Right hindlimb (tissue), 1 donor: ENCODE measurements at regions not wholly inside any gene's neighbourhood (a gene's known extent, or its start where the extent isn't known, plus 50 kb on each side); places are given as distances from the start of the nearest gene placed in this dataset.

ENCODE experiments used
- DNase-seq: peaks from one replicate; pipeline ENCODE4 v3.0.0-alpha.2; 2018

GRCh38 chr4:181420950-181421349, 822.3 kb upstream of the TENM3 start:
- DNase-seq = no peak

GRCh38 chr4:181424362-181425016, 818.7 kb upstream of the TENM3 start:
- no peak for DNase-seq

DNA sequence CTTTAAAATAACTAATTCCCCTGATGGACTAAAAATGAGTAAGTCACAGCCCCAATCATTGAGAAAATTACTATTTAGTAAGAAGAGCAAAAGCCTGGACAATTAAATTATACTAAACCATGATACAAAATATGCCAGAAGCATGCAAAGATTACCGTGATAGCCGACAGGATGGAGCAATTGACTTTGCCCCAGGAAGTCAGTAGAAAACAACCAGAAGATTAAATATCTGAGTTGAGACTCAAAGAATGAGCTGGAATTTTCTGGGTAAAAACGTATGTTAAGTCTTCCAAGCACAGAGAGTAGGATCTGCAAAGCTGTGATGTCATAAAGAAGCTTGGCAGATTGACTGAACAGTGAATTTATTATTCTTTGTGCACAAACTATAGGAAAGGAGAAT, 816.1 kb upstream of the TENM3 start:
- no peak for DNase-seq

DNA sequence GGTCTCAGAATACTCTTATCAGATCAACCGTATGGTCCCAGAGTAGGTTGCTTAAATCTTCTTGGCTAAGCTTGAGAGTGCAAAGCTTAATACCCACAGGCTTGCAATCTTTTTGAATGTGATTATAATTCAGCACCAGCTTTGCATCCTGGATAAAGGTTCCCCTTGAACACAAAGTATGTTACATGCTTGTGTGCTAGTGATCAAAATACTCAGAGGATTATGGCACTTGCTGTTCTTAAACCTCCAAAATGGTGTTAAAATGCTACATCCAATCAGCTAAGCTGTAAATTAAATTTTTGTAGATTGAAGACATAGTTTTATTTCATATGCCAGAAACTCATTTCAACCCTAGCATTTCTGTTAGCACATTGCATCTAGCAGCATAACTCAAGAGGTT, 812.2 kb upstream of the TENM3 start:
- DNase-seq = no peak

- no peak for DNase-seq
Measured at GRCh38 chr4:181431661-181432060, 811.5 kb upstream of the TENM3 start.

DNA sequence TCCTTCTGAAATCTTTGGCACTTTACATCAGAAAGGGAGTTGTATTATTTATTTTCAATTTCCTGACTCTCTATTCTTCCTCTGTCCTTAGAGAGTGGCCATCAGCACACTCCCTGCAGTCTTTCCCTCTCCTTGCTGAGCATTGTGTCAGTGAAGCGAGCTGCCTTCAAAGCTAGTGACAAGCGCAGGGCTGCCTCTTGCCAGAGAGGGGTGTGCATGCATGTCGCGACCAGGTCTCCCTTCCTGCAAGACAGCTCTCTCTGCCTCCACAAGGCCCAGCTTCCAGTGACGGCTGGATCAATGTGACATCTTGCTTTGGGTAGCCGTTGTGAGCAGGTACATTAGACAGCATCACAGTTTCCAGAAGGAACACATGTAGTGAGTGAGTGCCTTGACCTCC, 810.9 kb upstream of the TENM3 start:
- DNase-seq = no peak

- DNase-seq = no peak
Measured at GRCh38 chr4:181437895-181438294, 805.3 kb upstream of the TENM3 start.

DNA sequence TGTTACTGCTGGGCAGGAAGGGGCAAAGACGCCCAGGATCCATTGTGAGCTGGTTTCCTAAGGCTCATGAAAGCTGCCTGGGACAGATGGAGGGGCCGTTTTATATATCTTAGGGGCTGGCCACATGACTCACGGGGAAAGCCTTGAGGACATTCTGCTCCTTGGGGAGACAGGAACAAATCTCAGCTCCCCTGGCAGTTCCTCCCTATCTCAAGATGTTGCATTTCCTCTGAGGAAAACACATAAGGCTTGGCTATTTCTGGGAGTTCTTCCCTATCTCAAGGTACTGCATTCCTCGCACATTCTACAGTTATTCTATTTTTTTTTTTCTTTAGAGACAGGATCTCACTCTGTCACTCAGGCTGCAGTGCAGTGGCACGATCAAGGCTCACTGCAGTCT, 804.6 kb upstream of the TENM3 start:
- no peak for DNase-seq

DNA sequence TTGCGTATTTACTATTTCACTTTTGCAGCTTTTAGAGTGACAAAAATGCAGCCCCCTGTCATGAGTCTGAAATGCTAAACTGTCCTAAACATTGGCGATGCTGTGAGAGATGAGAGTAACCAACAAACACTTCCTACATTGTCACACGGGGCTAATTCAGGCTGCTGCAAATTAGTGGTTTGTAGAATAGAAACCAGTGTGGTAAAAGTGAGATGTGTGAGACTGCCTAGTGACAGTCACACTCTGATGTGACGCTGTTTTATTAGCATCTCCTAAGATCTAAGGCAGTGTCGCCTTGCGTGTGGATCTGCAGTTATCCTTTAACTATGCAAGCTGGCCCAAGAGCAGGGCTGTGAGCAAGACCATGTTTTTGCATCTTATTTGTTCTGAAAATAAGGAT, 800.2 kb upstream of the TENM3 start:
- DNase-seq = no peak

GRCh38 chr4:181465826-181466225, 777.4 kb upstream of the TENM3 start:
- no peak for DNase-seq

DNA sequence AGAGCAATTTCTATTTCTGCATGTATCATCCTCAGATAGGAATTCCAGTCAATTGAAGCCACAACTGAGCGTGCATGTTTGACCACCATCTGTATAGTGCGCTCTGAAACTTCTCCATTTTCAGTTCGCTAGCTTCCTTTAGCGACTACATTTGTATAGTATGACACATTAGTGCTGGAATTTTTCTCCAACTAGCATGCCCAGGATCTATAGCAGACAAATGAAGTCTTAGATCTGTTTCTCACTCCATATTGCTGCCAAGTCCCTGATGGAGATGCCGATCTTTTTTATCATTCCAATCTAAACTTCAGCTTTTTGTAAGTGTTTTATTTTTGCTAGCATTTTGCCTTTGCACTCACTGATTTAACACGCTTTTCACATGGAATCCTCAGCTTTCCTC, 774.8 kb upstream of the TENM3 start:
- no peak for DNase-seq

DNA sequence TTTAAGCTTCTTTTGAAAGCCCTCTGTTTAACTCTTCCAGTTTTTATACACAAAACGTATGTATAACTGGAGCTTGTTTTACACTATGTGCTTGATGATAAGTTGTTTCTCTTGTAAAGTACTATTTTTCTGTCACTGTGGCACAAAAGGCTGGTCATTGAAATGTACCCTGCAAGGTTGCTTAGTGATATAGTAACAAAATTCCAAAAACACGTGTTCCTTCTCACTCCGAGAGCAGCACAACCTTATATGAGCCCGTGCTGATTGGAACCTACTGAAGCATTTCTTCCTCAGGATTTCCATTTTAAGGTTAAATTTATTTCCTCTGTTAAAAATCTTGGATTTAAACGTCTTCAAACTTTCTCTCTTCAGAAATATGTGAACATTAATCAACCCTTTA, 772.9 kb upstream of the TENM3 start:
- no peak for DNase-seq

- DNase-seq = no peak
Measured at GRCh38 chr4:181475359-181475758, 767.8 kb upstream of the TENM3 start.

DNA sequence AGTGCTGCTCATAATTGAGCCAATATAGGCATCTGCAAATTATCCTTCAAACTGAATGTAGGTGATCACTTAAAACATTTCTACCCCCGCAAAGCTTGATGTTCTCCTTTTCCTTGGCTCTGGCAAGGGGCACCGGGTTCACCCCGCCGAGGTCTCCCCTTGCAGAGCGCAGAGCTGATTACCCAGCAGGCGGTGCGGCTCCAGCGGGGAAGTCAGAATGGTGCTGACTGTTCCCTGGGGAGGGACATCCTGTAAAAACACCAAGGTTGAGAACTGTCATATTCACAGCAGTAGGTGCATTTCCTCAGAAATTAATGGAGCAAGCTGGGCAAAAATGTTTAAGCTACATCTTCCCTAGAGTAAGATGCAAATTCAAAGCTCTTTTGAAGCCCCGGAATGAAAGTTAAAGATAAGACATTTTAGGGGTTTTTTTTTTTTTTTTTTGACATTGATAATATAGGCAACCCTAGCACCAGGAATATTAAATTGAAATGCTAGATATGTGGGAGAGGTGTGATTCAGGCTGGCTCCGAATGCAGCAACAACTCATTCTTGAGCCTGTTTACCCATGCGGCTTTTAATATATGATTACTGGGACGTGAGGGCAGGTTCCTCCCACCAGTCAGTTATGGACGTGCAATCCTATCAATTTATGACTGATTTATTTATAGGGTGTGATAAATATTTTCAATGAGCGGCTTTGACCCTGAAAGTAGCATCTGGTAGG, 767.3 kb upstream of the TENM3 start:
- no peak for DNase-seq

GRCh38 chr4:181476508-181476890, 766.7 kb upstream of the TENM3 start:
- no peak for DNase-seq

GRCh38 chr4:181477591-181477990, 765.6 kb upstream of the TENM3 start:
- no peak for DNase-seq

GRCh38 chr4:181478656-181479055, 764.5 kb upstream of the TENM3 start:
- no peak for DNase-seq

DNA sequence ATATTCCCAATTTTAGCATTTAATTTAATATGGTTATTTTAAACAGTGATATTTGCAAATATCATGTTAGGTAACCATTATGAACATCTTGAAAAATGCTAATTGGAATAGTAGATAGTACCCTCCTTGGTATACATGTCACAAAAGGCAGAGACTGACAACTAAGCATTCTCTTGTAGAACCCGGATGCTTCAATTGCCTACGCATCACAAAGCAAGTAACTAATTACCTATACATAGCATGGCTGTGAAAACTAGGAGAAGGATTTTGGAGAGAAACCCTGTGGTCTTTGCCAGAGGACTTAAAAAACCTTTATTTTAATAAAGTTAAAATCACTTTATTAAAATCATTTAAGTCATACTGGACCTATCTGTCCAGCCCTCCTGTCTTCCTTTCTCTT, 764.1 kb upstream of the TENM3 start:
- DNase-seq = no peak

- no peak for DNase-seq
Measured at GRCh38 chr4:181484396-181484795, 758.8 kb upstream of the TENM3 start.

- DNase-seq = no peak
Measured at GRCh38 chr4:181488926-181489325, 754.3 kb upstream of the TENM3 start.

DNA sequence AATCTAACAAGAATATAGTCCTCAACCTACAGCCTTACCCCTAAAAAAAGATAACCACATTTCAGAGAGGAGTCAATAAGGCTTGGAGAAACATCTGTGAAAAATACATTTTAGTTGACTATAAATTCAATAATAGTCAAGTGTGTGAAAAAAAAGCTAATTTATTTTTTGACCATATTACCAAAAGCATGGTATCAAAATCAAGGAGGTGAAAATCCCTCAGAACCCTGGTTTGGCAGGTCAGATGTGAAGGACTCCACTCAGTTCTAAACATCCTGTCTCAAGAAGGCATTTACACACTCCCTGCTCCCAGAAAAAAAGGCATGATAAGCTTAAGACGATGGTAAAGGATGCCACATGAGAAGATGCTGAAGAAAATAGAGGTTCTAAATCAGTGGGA, 745.1 kb upstream of the TENM3 start:
- no peak for DNase-seq

GRCh38 chr4:181502611-181503010, 740.6 kb upstream of the TENM3 start:
- DNase-seq = no peak

DNA sequence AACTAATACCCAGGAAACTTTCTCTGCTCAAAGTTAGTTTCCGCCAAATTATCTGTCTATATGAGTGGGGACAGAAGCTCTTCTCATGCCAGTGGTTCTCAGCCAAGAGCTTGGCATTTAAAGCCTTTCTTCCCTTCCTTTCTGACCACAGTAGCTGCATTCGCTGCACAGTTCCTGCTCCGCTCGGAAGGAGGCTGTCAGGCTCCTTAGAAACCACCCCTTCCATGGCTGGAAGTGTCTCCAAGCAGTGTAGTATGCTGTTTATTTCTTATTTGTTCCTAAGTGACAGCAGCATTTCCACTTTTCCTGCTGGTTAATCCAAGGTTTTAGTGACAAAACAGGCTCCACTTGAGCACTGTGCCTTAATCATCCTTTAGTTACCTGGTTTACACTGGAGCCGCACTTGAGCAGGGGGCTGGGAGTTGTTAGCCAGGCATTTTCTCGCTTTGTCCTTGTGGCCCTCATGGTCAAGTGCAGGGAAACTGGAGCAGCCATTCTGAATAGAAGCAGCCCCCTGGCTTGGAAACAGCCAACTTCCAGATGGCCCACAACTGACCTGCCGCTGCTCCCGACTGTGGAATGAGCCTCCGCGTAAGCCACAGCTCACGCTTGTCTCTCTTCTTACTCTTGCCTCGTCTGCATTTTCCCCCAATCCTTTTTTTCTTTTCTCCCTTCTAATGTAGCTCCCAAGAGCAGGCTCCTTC, 739.4 kb upstream of the TENM3 start:
- DNase-seq = peak; percentile 37

DNA sequence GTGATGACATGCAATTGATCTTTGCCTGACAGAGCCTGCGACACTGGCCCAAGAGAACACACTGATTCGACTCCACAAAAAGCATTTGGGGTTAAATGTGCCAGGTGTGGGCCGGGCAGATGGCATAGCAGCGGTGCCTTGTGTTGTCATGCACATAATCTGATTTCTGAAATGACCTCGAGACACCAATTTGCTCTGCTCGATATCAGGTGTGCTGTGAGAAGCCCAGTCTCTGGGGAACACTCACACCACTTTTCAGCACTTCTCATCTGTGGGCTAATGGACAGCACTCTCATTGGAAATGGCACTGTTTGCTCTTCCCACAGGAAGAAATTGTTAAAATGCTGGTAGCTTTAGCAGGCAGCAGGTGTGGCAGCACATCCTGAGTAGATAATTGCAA, 738.3 kb upstream of the TENM3 start:
- DNase-seq = no peak
